Hematopoietic multipotent progenitor cell treated with erythropoietin and hydrocortisone succinate and interleukin-3 and kit ligand, for 8 days (in vitro differentiated cells): ENCODE measurements at regions not wholly inside any gene's neighbourhood (a gene's known extent, or its start where the extent isn't known, plus 50 kb on each side); places are given as distances from the start of the nearest gene placed in this dataset.
"Not testable (repeated sequence)": the region's sequence is repeated elsewhere in the genome, so short reads cannot be mapped to it uniquely, and the experiment has no call there.

Experiments
- DNase-seq: peaks from one replicate; pipeline ENCODE4 v3.0.0-alpha.2; 2015

- no peak for DNase-seq
Observed at GRCh38 chr5:121008041-121008440, 543.9 kb downstream of the PRR16 start.

GRCh38 chr5:121009058-121009457 is 545.0 kb downstream of the PRR16 start:
- no peak for DNase-seq

GRCh38 chr5:121018004-121018403 is 553.9 kb downstream of the PRR16 start:
- DNase-seq = no peak

- no peak for DNase-seq
Observed at GRCh38 chr5:121019106-121019505, 555.0 kb downstream of the PRR16 start.

GRCh38 chr5:121019734-121020133 is 555.6 kb downstream of the PRR16 start:
- DNase-seq = peak; percentile 7

- no peak for DNase-seq
Observed at GRCh38 chr5:121021681-121022080, 557.6 kb downstream of the PRR16 start.

GRCh38 chr5:121024416-121025311 is 560.6 kb downstream of the PRR16 start:
- DNase-seq = no peak

GRCh38 chr5:121025671-121026070 is 561.6 kb downstream of the PRR16 start:
- DNase-seq = no peak

GRCh38 chr5:121027636-121028035 is 563.5 kb downstream of the PRR16 start:
- DNase-seq = no peak

GRCh38 chr5:121029536-121030245 is 565.6 kb downstream of the PRR16 start:
- no peak for DNase-seq

- no peak for DNase-seq
Observed at GRCh38 chr5:121031491-121031890, 567.4 kb downstream of the PRR16 start.

GRCh38 chr5:121033334-121033733 is 569.2 kb downstream of the PRR16 start:
- DNase-seq = no peak

GRCh38 chr5:121038438-121038837 is 574.3 kb downstream of the PRR16 start:
- DNase-seq = no peak

GRCh38 chr5:121049971-121050370 is 585.9 kb downstream of the PRR16 start:
- DNase-seq = no peak

GRCh38 chr5:121053055-121053985 is 589.2 kb downstream of the PRR16 start:
- no peak for DNase-seq

GRCh38 chr5:121055586-121055985 is 591.5 kb downstream of the PRR16 start:
- no peak for DNase-seq

GRCh38 chr5:121064241-121064640 is 600.1 kb downstream of the PRR16 start:
- not testable (repeated sequence) for DNase-seq

GRCh38 chr5:121086671-121087070 is 622.6 kb downstream of the PRR16 start:
- no peak for DNase-seq

- DNase-seq = no peak
Observed at GRCh38 chr5:121087560-121087959, 623.5 kb downstream of the PRR16 start.

GRCh38 chr5:121088341-121088740 is 624.2 kb downstream of the PRR16 start:
- DNase-seq = no peak

- DNase-seq = no peak
Observed at GRCh38 chr5:121090822-121091221, 626.7 kb downstream of the PRR16 start.

GRCh38 chr5:121100931-121101330 is 636.8 kb downstream of the PRR16 start:
- DNase-seq = no peak

- no peak for DNase-seq
Observed at GRCh38 chr5:121105921-121106320, 641.8 kb downstream of the PRR16 start.
